SK-N-SH (cell line): ENCODE measurements at regions not wholly inside any gene's neighbourhood (a gene's known extent, or its start where the extent isn't known, plus 50 kb on each side); places are given as distances from the start of the nearest gene placed in this dataset.

Experiments
- CTCF ChIA-PET: fragments of 300-600, 350-600 bp; formaldehyde crosslinking; extraction: SDS; loops from one replicate; lab custom pipeline; 2021; lab: Yijun Ruan, JAX
- POLR2A ChIA-PET: fragments of 350-600 bp; sonication (Branson Sonifier 250); formaldehyde crosslinking; extraction: SDS; loops from one replicate; lab custom pipeline; 2020; ENCODE audit warnings: antibody characterized with exemption, inconsistent platforms; lab: Yijun Ruan, JAX
- DNase-seq: peaks from one replicate; pipeline ENCODE4 v3.0.0; 2012
- H2AFZ ChIP-seq: fragments of 200-600 bp; sonication (generic); 2 replicates; pipeline ENCODE4 v1.8.1; 2016; ENCODE audit warnings: antibody characterized with exemption, mild to moderate bottlenecking, low read depth
- H3F3A ChIP-seq: fragments of 200-600 bp; sonication (generic); replicated peaks from 2 replicates; pipeline ENCODE3; 2016; ENCODE audit warnings: antibody characterized with exemption, mild to moderate bottlenecking; ENCODE audit not compliant: insufficient read depth
- H3K27ac ChIP-seq, 2 experiments: fragments of 200-500 bp in 1 of 2; fragments of 200-600 bp in 1 of 2; sonication (Bioruptor generic) in 1 of 2; sonication (generic), shearing (Covaris generic) in 1 of 2; 2 replicates each; pipeline versions ENCODE4 v1.5.1 to v1.6.1; 2014 to 2016; ENCODE audit warnings: low read depth in 2 of 2, inconsistent platforms in 1 of 2, low read length in 1 of 2, mild to moderate bottlenecking in 1 of 2, mixed read lengths in 1 of 2
- H3K27me3 ChIP-seq: fragments of 200-600 bp; sonication (generic), shearing (Covaris generic); 2 replicates; pipeline ENCODE4 v1.6.1; 2016; ENCODE audit warnings: mixed run types; ENCODE audit not compliant: insufficient read depth
- H3K36me3 ChIP-seq, 2 experiments: fragments of 200-500 bp in 1 of 2; fragments of 200-600 bp in 1 of 2; sonication (Bioruptor generic) in 1 of 2; sonication (generic) in 1 of 2; replicated peaks in 1 of 2; 2 replicates each; pipeline versions ENCODE3 to v1.5.1; 2014 to 2016; ENCODE audit warnings: low read length in 1 of 2, mild to moderate bottlenecking in 1 of 2; ENCODE audit not compliant: insufficient read depth in 2 of 2, control insufficient read depth in 1 of 2
- H3K4me1 ChIP-seq, 2 experiments: fragments of 200-500 bp in 1 of 2; fragments of 200-600 bp in 1 of 2; sonication (Bioruptor generic) in 1 of 2; sonication (generic), shearing (Covaris generic) in 1 of 2; 2 replicates each; pipeline versions ENCODE4 v1.5.1 to v1.6.1; 2014 to 2016; ENCODE audit warnings: low read depth in 1 of 2, low read length in 1 of 2, mixed run types in 1 of 2; ENCODE audit not compliant: insufficient read depth in 2 of 2, control insufficient read depth in 1 of 2
- H3K4me2 ChIP-seq: fragments of 200-600 bp; sonication (generic), shearing (Covaris generic); 2 replicates; pipeline ENCODE4 v1.6.1; 2017; ENCODE audit warnings: mixed run types
- H3K4me3 ChIP-seq, 2 experiments: fragments of 200-500 bp in 1 of 2; fragments of 200-600 bp in 1 of 2; sonication (Bioruptor generic) in 1 of 2; sonication (generic), shearing (Covaris generic) in 1 of 2; 2 replicates each; pipeline versions ENCODE4 v1.5.1 to v1.8.1; 2014 to 2016; ENCODE audit warnings: low read depth in 2 of 2, inconsistent platforms in 1 of 2, low read length in 1 of 2, mild to moderate bottlenecking in 1 of 2, mixed read lengths in 1 of 2, moderate library complexity in 1 of 2
- H3K79me2 ChIP-seq: fragments of 200-600 bp; sonication (generic); 2 replicates; pipeline ENCODE4 v1.8.1; 2017; ENCODE audit warnings: mild to moderate bottlenecking; ENCODE audit not compliant: insufficient read depth
- H3K9ac ChIP-seq: fragments of 200-600 bp; sonication (generic); 2 replicates; pipeline ENCODE4 v1.6.1; 2017; ENCODE audit warnings: mixed run types
- H3K9me2 ChIP-seq: fragments of 200-600 bp; sonication (generic); 2 replicates; pipeline ENCODE4 v1.6.1; 2017; ENCODE audit warnings: mixed run types
- H3K9me3 ChIP-seq: fragments of 200-600 bp; sonication (generic); 2 replicates; pipeline ENCODE4 v1.6.1; 2017; ENCODE audit warnings: mixed run types, mild to moderate bottlenecking, moderate library complexity
- H4K20me1 ChIP-seq: fragments of 200-600 bp; sonication (generic); 2 replicates; pipeline ENCODE4 v1.6.1; 2017; ENCODE audit warnings: mild to moderate bottlenecking, mixed run types; ENCODE audit not compliant: insufficient read depth
- EP300 ChIP-seq, 2 experiments: IDR thresholded peaks; 2 replicates each; pipeline versions ENCODE4 v1.4.0 to v1.6.1; 2012; ENCODE audit warnings: borderline replicate concordance in 1 of 2, low read depth in 1 of 2, low read length in 1 of 2
- FOSL2 ChIP-seq: IDR thresholded peaks from 2 replicates; pipeline ENCODE4 v1.4.0; 2012; ENCODE audit warnings: low read depth, mild to moderate bottlenecking, moderate library complexity, borderline replicate concordance
- FOXJ3 ChIP-seq: sonication (generic); formaldehyde crosslinking; IDR thresholded peaks from 2 replicates; pipeline ENCODE4 v1.5.1; 2020; ENCODE audit warnings: mild to moderate bottlenecking, missing genetic modification reagents
- GABPA ChIP-seq: IDR thresholded peaks from 2 replicates; pipeline ENCODE4 v1.4.0; 2012; ENCODE audit warnings: low read depth, mild to moderate bottlenecking
- MXI1 ChIP-seq: IDR thresholded peaks from 2 replicates; pipeline ENCODE4 v1.6.1; 2012; ENCODE audit warnings: mild to moderate bottlenecking, low read depth, low read length, improper control_type of control experiment
- PBX3 ChIP-seq: IDR thresholded peaks from 2 replicates; pipeline ENCODE4; 2012
- POLR2AphosphoS5 ChIP-seq: IDR thresholded peaks from 2 replicates; pipeline ENCODE4 v1.6.1; 2012; ENCODE audit warnings: low read depth, low read length
- RAD21 ChIP-seq: IDR thresholded peaks from 2 replicates; pipeline ENCODE4 v1.6.1; 2012; ENCODE audit warnings: mild to moderate bottlenecking, low read length
- REST ChIP-seq: IDR thresholded peaks from 2 replicates; pipeline ENCODE4 v1.6.1; 2012; ENCODE audit warnings: mild to moderate bottlenecking, low read depth, low read length, moderate library complexity
- TCF12 ChIP-seq: IDR thresholded peaks from 2 replicates; pipeline ENCODE4 v1.4.0; 2012
- USF1 ChIP-seq: IDR thresholded peaks from 2 replicates; pipeline ENCODE4 v1.4.0; 2012; ENCODE audit warnings: low read depth, borderline replicate concordance
- WGBS: methylation state at CpG from one replicate; pipeline ENCODE4 v1.1.6; 2017; ENCODE audit warnings: low lambda C conversion rate; 5-methylcytosine and 5-hydroxymethylcytosine counted together
- TF ChIP-seq, protein P1 (sequence below): IDR thresholded peaks from 2 replicates; pipeline ENCODE4 v1.4.0; 2012; ENCODE audit warnings: low read depth, borderline replicate concordance

DNA sequence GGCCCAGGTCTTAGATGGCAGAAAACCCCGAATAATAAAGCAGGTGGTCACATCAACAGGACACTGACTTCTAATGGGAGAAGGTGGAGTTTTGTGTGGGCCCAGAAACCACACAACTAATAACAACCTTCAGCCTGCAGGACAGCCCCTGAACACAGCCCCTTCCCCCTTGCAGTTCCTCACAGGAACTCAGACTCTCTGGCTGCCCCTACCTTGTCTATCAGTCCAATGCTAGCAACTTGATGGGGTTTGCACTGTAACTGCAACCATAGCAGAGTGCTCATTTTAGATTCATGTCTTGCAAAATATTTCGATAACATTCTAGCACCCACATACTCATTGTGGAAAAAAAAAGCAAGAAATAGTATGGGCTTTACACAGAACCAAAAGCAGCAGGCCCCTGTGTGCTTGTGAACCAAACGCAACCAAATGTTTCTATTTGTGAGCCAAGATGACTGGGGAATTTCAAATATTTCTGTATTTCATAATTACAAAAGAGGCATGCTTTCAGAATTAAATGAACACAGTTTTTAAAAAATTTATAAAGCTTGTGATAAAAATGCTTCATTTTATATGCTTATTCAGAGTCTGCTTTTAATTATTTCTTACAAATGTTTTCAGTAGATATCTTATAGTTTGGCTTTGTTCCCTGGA lies 62.7 kb upstream of the PDE4D start:
- no peaks in the 10 kb centered on the region for H3K27me3 ChIP-seq
- no peaks in the 10 kb centered on the region for H4K20me1 ChIP-seq
- H3K4me1 ChIP-seq, result no peaks in the 10 kb centered on the region; a peak in 2 of 4 replicates
- POLR2A ChIA-PET, result no interaction called here
- H3K9me2 ChIP-seq, result peaks cover 3% of the 10 kb centered on the region; the same call in 1 of the 2 replicates
- no peaks in the 10 kb centered on the region for H3F3A ChIP-seq
- DNase-seq, result no peak
- H3K36me3 ChIP-seq, result peaks cover 0 to 3% of the 10 kb centered on the region in 2 experiments
- no peak overlapping the region for H2AFZ ChIP-seq
- H3K4me3 ChIP-seq, result no peak overlapping the region
- TF ChIP-seq EP300 (IDR thresholded peaks at IDR 0.05; ENCODE audit: borderline replicate concordance in 1 of 2, low read depth in 1 of 2, low read length in 1 of 2) (no peak), PBX3 (no peak), USF1 (no peak), RAD21 (no peak), REST (no peak), POLR2AphosphoS5 (no peak), FOSL2 (no peak), MXI1 (no peak), TCF12 (no peak), FOXJ3 (CRISPR knock-in tag) (no peak), GABPA (no peak)
- TF ChIP-seq, protein P1, sequence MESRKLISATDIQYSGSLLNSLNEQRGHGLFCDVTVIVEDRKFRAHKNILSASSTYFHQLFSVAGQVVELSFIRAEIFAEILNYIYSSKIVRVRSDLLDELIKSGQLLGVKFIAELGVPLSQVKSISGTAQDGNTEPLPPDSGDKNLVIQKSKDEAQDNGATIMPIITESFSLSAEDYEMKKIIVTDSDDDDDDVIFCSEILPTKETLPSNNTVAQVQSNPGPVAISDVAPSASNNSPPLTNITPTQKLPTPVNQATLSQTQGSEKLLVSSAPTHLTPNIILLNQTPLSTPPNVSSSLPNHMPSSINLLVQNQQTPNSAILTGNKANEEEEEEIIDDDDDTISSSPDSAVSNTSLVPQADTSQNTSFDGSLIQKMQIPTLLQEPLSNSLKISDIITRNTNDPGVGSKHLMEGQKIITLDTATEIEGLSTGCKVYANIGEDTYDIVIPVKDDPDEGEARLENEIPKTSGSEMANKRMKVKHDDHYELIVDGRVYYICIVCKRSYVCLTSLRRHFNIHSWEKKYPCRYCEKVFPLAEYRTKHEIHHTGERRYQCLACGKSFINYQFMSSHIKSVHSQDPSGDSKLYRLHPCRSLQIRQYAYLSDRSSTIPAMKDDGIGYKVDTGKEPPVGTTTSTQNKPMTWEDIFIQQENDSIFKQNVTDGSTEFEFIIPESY, result no peak
- H3K9me3 ChIP-seq, result no peaks in the 10 kb centered on the region
- no peak overlapping the region for H3K9ac ChIP-seq
- WGBS, result 69% methylated on average over 3 of the region's 3 CpGs
- H3K4me2 ChIP-seq, result no peak overlapping the region
- H3K27ac ChIP-seq, result peak overlapping the region in 1 of 2 experiments; percentile 47; a peak in 1 of 4 replicates
- no peaks in the 10 kb centered on the region for H3K79me2 ChIP-seq
- CTCF ChIA-PET, result interaction anchor here (1.1 kb wide), 1 partner anchor 11 kb away, joined by 4 read pairs; no protein-coding TSS in a partner anchor
